Hippocampal formation (tissue), 2 donors: ENCODE measurements at regions not wholly inside any gene's neighbourhood (a gene's known extent, or its start where the extent isn't known, plus 50 kb on each side); places are given as distances from the start of the nearest gene placed in this dataset.

Experiments
- DNase-seq, 2 donors: peaks; one replicate each; lab custom pipeline; 2025; lab: John Stamatoyannopoulos, UW

DNA sequence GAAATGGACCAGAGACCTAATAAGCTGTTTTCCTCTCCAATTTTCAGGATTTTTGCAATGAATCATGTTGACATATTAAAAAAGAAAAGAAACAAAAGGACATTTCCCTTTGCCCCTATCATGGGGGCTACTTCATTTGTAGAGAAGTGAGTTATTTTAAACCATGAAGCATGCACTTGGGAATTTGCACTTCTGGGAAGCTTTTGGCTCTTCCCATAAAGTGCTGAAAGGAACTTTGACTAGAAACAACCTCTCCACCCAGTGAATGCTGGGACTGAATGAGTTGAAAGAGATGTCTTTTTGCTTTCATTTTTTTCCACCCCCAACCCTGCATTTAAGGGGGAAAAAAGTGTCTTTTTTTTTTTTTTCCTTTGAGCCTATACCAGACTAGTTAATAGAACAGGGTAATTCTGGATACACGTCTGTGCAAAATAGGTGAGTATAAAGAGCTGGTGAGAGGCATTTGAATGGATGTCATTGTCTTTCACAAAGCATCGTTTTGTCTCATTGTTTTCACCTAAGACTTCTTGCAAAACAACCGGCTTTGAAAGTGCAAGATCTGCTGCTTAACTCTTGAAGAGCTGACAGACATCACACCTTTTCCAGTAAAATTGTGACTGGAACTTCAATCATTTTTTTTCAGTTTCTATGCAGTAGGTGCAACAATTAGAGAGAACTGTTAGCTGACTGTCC lies 138.7 kb upstream of the BACH2 start:
- no peak for DNase-seq

DNA sequence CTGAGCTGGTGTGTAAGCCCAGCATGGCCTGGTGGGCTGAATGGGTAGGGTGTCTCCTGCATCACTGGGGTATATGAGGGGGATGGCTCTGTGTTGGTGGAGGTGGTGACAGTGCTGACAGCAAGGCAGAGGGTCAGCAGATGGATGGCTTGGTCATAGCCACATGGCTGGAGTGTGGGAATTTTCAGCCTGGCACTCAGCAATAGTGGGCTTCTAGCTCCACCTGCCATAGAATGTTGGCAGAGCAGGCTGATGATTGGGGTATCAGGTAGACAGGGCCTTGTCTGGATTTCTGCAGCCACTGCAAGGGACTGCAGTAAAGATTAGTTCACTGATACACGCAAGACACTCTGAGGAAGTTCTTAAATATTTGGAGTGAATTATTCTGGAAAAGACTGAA lies 137.5 kb upstream of the BACH2 start:
- DNase-seq, result no peak

DNA sequence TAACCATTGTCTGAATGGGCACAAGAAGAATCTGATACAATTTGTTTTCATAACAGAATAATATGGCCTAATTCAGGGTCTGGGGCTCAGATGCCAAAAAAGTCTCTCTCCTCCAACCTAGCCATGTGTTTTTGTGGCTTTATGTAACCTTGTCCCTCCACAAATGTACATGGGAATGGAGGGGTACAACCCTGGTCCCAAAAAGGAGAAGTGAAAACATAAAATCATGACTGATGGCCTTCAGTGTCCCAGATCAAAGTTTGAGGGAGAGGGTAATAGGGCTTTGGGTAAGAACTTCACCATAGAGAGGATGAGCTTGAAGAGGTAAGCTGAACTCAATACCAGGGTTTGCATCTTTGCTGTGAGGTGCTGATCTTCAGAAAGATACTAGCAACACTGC lies 136.3 kb upstream of the BACH2 start:
- DNase-seq, result no peak

GRCh38 chr6:90432041-90432775 lies 135.6 kb upstream of the BACH2 start:
- no peak for DNase-seq

DNA sequence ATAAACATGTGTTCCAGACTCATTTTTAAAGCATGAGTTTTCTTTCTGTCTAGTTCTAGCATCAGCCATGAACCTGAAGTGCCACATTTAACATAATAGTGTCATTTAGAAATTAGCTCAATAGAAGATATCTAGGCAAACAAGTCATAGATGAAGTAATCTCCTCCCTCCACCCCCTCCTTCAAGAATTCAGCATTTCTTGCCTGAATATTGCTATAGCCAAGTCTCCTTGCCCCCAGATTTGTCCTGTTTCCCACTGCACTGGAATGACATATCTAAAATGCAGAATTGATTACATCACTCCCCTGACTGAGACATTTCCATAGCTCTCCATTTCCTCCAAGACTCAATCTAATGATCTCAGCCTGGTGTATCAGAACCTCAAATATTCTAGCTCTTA lies 134.9 kb upstream of the BACH2 start:
- no peak for DNase-seq

DNA sequence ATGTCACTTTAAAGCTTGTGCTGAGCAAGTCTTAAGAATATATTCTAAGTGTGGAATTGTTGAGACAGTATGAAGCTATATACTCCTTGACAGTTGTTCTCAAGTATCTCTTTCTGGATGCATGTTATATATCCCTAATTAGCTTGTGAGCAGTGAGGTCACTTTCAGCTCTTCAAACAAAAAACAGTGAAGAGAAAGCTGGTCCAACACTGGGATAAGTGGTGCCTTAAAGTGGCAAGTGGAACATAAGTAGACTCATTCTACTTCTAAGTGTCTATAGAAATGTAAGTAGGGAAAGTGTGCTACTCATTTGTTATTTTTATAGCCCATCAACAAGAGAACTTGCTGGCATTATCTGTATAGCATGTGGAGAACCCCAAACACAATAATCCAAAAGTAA lies 133.1 kb upstream of the BACH2 start:
- no peak for DNase-seq

GRCh38 chr6:90428514-90428913 lies 131.9 kb upstream of the BACH2 start:
- DNase-seq, result no peak

DNA sequence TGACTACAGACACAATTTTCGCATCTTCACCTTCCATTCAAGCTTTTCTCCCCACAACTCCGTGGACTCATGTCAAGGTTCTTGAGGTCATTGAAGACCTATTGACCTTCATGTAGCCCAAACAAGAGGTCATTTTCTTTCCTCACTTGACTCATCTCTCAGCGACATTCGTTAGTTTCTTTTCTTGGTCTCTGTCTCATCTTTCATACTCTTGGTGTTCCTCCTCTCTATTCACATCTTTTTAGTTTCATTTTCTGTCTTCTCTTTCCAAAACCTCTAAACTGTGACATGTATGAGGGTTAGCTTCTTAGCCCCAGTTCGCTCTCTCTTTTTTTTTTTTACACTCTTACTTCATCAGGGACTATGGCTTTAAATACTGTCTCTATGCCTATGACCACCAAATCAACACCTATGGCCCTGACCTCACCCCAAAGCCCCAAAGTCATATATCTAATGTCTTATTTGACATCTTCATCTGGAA lies 128.6 kb upstream of the BACH2 start:
- DNase-seq, result no peak

GRCh38 chr6:90424580-90424979 lies 127.9 kb upstream of the BACH2 start:
- DNase-seq, result no peak

DNA sequence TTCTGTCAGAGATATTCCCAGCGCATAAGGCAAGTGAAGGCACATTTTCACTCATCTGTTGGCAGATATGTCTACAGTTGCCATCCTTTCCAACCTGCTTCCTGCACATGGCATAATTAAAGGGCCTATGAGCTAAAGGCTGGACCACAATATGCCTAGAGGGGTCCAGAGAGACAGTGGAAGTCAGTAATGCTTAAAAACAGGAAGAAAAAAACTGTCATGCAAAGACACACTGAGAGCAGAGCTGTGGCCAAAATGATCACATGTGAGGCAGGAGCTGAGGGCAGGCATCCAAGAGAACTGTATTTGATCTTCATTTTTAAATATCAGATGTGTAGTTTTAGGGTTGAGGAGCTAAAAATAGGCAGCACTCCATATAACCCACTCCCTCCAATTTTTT lies 125.0 kb upstream of the BACH2 start:
- DNase-seq, result no peak

DNA sequence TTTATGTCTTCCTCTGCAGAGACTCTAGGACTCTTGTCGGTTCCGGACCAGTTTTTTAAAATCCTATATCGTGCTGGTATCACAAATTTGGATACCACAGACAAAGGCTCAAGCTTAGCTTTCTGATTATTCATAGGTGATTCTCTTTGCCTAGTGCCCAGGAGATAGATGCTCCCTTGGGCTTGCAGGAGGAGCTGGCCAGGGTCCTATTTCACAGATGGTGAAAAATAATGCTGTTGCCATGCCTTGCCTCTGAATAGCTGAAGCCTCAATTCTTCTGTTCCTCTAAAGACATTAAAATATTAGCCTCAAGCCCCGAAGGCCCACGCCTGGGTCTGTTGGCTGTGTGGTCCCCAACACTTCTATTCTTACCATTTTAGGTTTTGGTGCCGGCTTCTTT lies 123.9 kb upstream of the BACH2 start:
- DNase-seq, result no peak

GRCh38 chr6:90417385-90417784 lies 120.7 kb upstream of the BACH2 start:
- DNase-seq, result no peak

DNA sequence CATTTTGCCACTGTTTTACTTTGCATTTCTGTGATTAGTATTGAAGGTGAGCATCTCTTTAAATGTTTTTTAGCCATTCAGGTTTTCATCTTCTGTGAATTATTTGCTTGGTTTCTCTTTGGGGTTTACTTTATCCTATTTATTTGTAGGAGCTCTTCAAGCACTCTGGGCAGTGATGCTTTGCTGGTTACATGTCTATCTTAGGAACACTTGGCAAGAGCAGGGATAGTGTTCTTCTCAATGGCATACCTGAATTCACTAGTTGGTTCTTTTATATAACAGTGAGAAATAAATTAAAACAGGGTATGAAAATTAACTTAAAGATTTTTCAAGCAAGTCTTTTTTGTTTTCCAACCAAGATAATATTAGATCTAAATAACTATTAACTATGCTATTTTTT lies 119.7 kb upstream of the BACH2 start:
- DNase-seq, result no peak

DNA sequence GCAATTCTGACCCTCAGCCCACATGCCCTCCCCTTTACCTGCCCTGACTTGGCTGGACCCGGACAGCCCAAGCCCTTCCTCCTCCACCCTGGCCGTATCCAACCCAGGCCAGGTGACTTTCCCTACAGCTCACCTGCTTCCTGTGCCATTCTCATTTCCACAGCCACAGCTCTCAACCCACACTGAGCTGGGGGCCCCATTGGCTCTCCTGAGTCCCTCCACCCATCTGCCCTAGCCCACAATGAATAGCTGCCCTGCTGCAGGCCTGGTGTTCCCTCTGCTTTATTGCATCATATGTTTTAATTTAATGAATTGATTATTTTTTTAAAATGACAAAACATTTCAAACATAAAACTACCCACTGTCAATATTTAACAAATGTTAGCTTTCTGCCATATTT lies 118.5 kb upstream of the BACH2 start:
- no peak for DNase-seq

DNA sequence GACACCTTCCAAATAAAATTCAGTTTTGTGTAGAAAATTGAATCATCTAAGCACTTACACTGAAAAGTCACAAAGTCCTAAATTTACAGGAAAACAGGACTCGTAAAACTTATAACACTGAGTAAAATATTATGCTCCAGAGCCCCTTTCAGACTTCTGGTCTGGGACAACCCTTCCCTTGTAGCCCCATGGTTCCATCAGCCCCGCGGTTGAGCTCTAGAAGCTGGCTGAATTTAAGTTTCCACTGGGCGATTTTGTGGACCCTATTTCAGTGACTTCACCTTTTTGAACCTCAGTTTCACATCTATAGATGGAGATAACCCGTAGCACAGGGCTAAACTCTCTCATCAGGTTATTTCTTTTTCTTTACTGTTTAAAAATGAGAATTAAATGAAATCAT lies 117.7 kb upstream of the BACH2 start:
- DNase-seq, result no peak

DNA sequence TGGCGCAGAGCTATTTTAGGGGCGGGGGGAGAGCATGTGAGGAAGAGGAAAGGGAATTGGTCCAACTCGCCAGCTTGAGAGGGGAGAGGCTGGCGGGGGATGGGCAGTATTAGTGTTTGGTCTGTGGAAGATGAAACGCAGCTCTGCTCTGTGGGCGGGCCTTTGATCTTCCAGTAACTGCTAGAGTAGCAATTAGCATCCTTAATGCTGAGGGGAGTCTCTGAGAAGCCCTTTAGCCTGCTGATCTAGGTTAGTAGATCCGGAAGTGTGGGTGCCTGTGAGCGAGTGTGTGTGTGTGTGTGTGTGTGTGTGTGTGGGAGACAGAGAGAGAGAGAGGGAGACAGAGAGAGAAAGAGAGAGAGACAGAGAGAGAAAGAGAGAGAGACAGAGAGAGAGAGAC lies 117.2 kb upstream of the BACH2 start:
- DNase-seq, result peak; percentile 11 to 21

- DNase-seq, result no peak
Measured at GRCh38 chr6:90413396-90413795, 116.8 kb upstream of the BACH2 start.

DNA sequence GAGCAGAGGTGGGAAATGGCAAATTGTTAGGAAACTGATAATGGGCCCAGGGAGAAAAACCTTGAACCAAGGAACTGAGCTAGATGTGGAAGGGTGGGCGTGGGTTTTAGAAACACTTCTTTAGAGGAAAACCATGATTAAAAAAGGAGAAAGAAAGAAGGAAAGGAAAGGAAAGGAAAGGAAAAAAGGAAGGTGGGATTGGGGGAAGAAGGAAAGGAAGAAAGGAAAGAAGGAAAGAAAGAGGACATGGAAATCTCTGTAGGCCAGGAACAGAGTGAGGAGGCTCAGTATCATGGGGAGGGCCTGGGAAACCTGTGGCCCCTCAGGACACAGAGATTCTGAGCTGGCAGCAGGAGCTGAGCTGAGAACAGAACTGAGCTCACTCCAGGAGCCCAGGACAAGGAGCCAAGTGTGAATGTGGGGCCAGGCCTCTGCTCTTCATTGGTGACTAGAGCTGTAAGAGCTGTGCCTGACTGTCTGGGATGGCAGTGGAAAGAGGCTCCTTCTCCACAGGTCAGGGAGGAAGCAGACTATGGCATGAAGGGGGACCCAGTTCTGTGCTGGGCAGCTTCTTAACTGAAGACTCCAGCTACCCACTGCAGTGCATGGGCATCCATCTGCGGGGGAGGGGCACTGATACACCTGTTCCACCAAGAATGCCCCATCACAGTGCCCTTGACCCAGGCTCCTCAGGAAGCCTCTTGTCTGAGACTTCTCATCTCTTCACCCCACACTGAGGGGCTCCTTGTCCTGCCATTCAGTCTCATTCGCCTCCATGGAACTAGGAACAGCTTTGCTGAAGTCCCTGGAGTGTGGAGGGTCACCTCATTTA lies 116.1 kb upstream of the BACH2 start:
- DNase-seq, result no peak

- DNase-seq, result no peak
Measured at GRCh38 chr6:90411292-90411781, 114.7 kb upstream of the BACH2 start.

DNA sequence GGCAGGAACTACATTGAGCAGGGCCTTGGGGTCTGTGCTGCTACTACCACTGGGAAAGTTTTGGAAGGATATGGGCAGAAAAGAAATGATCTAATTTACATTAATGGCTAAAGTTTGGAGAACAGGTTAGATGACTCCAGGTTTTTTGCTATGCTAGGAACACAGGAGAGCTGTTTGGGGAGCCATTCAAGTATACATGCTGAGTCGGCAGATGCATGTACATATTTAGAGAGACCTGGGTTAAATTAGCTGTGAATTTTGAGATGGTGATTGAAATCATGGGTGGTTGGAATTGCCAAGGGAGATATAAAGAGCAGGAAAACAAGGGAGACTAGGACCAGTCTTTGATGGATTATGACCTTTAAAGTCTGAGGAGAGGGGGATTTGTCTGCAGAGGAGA lies 113.1 kb upstream of the BACH2 start:
- no peak for DNase-seq

GRCh38 chr6:90406957-90407356 lies 110.3 kb upstream of the BACH2 start:
- DNase-seq, result no peak

GRCh38 chr6:90406142-90406794 lies 109.6 kb upstream of the BACH2 start:
- no peak for DNase-seq
